ENCODE measurements at regions not wholly inside any gene's neighbourhood (a gene's known extent, or its start where the extent isn't known, plus 50 kb on each side); places are given as distances from the start of the nearest gene placed in this dataset.

- TF ChIP-seq CTCF (IDR thresholded peaks at IDR 0.05 in 8 of 11, conservative IDR thresholded peaks at IDR 0.05 in 3 of 11) (no peak), POLR2AphosphoS5 (IDR thresholded peaks at IDR 0.05) (no peak)
Observed at GRCh38 chr10:120365872-120366271, 91.2 kb upstream of the PLPP4 start.
